ENCODE measurements at regions not wholly inside any gene's neighbourhood (a gene's known extent, or its start where the extent isn't known, plus 50 kb on each side); places are given as distances from the start of the nearest gene placed in this dataset.
A peak's percentile ranks its signal among the peaks of the same experiment; 100 is the strongest.

- Histone ChIP-seq H3K27ac (ENCODE audit: insufficient read length, low read depth, low read length) (no peak overlapping the region), H3K27me3 (ENCODE audit: insufficient read depth, low read length) (peaks cover 81% of the 10 kb centered on the region), H4K91ac (ENCODE audit: insufficient read length, low read depth, low read length) (no peak overlapping the region), H3T11ph (ENCODE audit: low read length) (no peak overlapping the region), H2BK120ac (ENCODE audit: low read depth, low read length, poor library complexity, severe bottlenecking) (no peak overlapping the region), H2BK15ac (ENCODE audit: low read depth, low read length) (no peak overlapping the region), H4K5ac (ENCODE audit: insufficient read length, low read depth, low read length) (no peak overlapping the region), H4K20me1 (ENCODE audit: control insufficient read depth, insufficient read depth, insufficient read length) (no peaks in the 10 kb centered on the region), H3K4ac (ENCODE audit: low read depth, low read length) (no peak overlapping the region), H2AK5ac (ENCODE audit: insufficient read length, low read length) (no peak overlapping the region), H3K23me2 (ENCODE audit: insufficient read length, low read depth, low read length, poor library complexity, severe bottlenecking) (peaks cover 3% of the 10 kb centered on the region), H2BK20ac (ENCODE audit: low read depth, low read length, poor library complexity, severe bottlenecking) (no peak overlapping the region), H3K9me3 (ENCODE audit: control insufficient read depth, low read depth, low read length) (no peaks in the 10 kb centered on the region), H4K8ac (replicated peaks; ENCODE audit: insufficient read length, low read depth, low read length) (no peak overlapping the region), H2BK12ac (ENCODE audit: insufficient read length, low read depth, low read length) (no peak overlapping the region), H3K4me1 (ENCODE audit: insufficient read depth, low read length) (no peaks in the 10 kb centered on the region; the same call in 1 of the 2 replicates), H3K56ac (ENCODE audit: insufficient read length, low read depth, low read length) (no peak overlapping the region), H3K23ac (ENCODE audit: insufficient read length, low read depth, low read length) (no peak overlapping the region), H2BK5ac (ENCODE audit: insufficient read length, low read length) (no peak overlapping the region), H3K4me2 (ENCODE audit: insufficient read depth, insufficient read length, low read length) (no peak overlapping the region), H3K9ac (ENCODE audit: extremely low read depth, insufficient read length, low read length) (no peak overlapping the region), H3K79me1 (ENCODE audit: insufficient read depth, low read depth, low read length, poor library complexity, severe bottlenecking) (no peaks in the 10 kb centered on the region), H3K18ac (ENCODE audit: insufficient read length, low read depth, low read length) (no peak overlapping the region), H2AFZ (ENCODE audit: low read length) (no peak overlapping the region), H3K14ac (ENCODE audit: insufficient read depth, low read length) (no peak overlapping the region), H3K79me2 (ENCODE audit: insufficient read depth, low read length) (no peaks in the 10 kb centered on the region)
- H3K36me3 Mint-ChIP-seq (ENCODE audit: insufficient read depth in 1 of 3, low read depth in 3 of 3) = no peaks in the 10 kb centered on the region; a peak in 1 of 7 replicates
- H3K9me3 Mint-ChIP-seq = peaks cover 0 to 3% of the 10 kb centered on the region in 2 experiments; a peak in 2 of 5 replicates
- WGBS (ENCODE audit: extremely low coverage, insufficient read length, low lambda C conversion rate) = no CpG with 5 or more reads among the region's 11 CpGs
- peak overlapping the region in 1 of 2 experiments; percentile 47; a peak in 1 of 5 replicates for H3K4me3 Mint-ChIP-seq
- peaks cover 37 to 54% of the 10 kb centered on the region in 2 experiments for H3K4me1 Mint-ChIP-seq
- no peak for DNase-seq
- H3K27me3 Mint-ChIP-seq (ENCODE audit: low read depth) = peaks cover 99% of the 10 kb centered on the region
- TF ChIP-seq CTCF (conservative IDR thresholded peaks at IDR 0.05) = no peak
- no peak overlapping the region for H3K27ac Mint-ChIP-seq
These were observed 78.3 kb upstream of the POLG start for GRCh38 chr15:89412905-89413411.
